MM.1S (cell line): ENCODE measurements at regions not wholly inside any gene's neighbourhood (a gene's known extent, or its start where the extent isn't known, plus 50 kb on each side); places are given as distances from the start of the nearest gene placed in this dataset.

Experiments
- DNase-seq: peaks from one replicate; pipeline ENCODE4 v3.0.0-alpha.2; 2015
- H2AFZ ChIP-seq: fragments of 300-600 bp; sonication (generic); 2 replicates; pipeline ENCODE4 v1.6.0; 2016; ENCODE audit warnings: antibody characterized with exemption, low read length
- H3F3A ChIP-seq: fragments of 300-600 bp; sonication (generic); 2 replicates; pipeline ENCODE4 v1.6.1; 2016; ENCODE audit warnings: mild to moderate bottlenecking, antibody characterized with exemption, low read length, moderate library complexity, mixed read lengths; ENCODE audit not compliant: insufficient read depth
- H3K27ac ChIP-seq: fragments of 300-600 bp; sonication (generic); 2 replicates; pipeline ENCODE4 v1.5.1; 2016; ENCODE audit warnings: mild to moderate bottlenecking, low read length
- H3K27me3 ChIP-seq: fragments of 300-600 bp; sonication (generic); replicated peaks from 2 replicates; pipeline ENCODE4 v1.6.0; 2016; ENCODE audit warnings: low read length; ENCODE audit not compliant: insufficient read depth
- H3K36me3 ChIP-seq: fragments of 300-600 bp; sonication (generic); replicated peaks from 2 replicates; pipeline ENCODE4 v1.6.1; 2016; ENCODE audit warnings: mild to moderate bottlenecking, low read length, mixed read lengths; ENCODE audit not compliant: insufficient read depth
- H3K4me1 ChIP-seq: fragments of 300-600 bp; sonication (generic); 2 replicates; pipeline ENCODE4 v1.6.1; 2016; ENCODE audit warnings: low read length, mixed read lengths
- H3K4me2 ChIP-seq: fragments of 300-600 bp; sonication (generic); 2 replicates; pipeline ENCODE4 v1.6.0; 2016; ENCODE audit warnings: low read depth, low read length
- H3K4me3 ChIP-seq: fragments of 300-600 bp; sonication (generic); 2 replicates; pipeline ENCODE4 v1.5.1; 2016; ENCODE audit warnings: low read length, mixed read lengths
- H3K79me2 ChIP-seq: fragments of 300-600 bp; sonication (generic); 2 replicates; pipeline ENCODE4 v1.6.1; 2016; ENCODE audit warnings: mixed run types, low read length, mixed read lengths
- H3K9ac ChIP-seq: fragments of 300-600 bp; sonication (generic); 2 replicates; pipeline ENCODE4 v1.6.1; 2016; ENCODE audit warnings: low read length, mixed read lengths
- H3K9me2 ChIP-seq: fragments of 300-600 bp; sonication (generic); replicated peaks from 2 replicates; pipeline ENCODE4 v1.6.1; 2016; ENCODE audit warnings: mild to moderate bottlenecking, low read length, mixed read lengths; ENCODE audit not compliant: insufficient read depth
- H3K9me3 ChIP-seq: fragments of 300-600 bp; sonication (generic); replicated peaks from 2 replicates; pipeline ENCODE4 v1.6.1; 2016; ENCODE audit warnings: mild to moderate bottlenecking, low read length, mixed read lengths; ENCODE audit not compliant: insufficient read depth
- H4K20me1 ChIP-seq: fragments of 300-600 bp; sonication (generic); 2 replicates; pipeline ENCODE4 v1.6.1; 2016; ENCODE audit warnings: mild to moderate bottlenecking, low read length, moderate library complexity, mixed read lengths; ENCODE audit not compliant: insufficient read depth
- CTCF ChIP-seq: fragments of 300-600 bp; sonication (generic); IDR thresholded peaks from 2 replicates; pipeline ENCODE4 v1.5.1; 2016; ENCODE audit warnings: antibody characterized with exemption, low read length, mixed read lengths
- EZH2 ChIP-seq: fragments of 300-600 bp; sonication (generic); optimal IDR thresholded peaks from 2 replicates; pipeline ENCODE3; 2017; ENCODE audit warnings: low read depth, mild to moderate bottlenecking, antibody characterized with exemption, low read length, mixed read lengths
- EZH2phosphoT487 ChIP-seq: fragments of 300-600 bp; sonication (generic); IDR thresholded peaks from 2 replicates; pipeline ENCODE4 v1.6.1; 2018; ENCODE audit warnings: antibody characterized with exemption, low read length

GRCh38 chr20:40782043-40782368 lies 93.0 kb upstream of the MAFB start:
- Histone ChIP-seq H3K79me2 (no peaks in the 10 kb centered on the region), H2AFZ (no peak overlapping the region), H3K36me3 (no peaks in the 10 kb centered on the region), H4K20me1 (no peaks in the 10 kb centered on the region), H3K4me1 (peaks cover 18% of the 10 kb centered on the region), H3K4me3 (no peak overlapping the region), H3K9ac (no peak overlapping the region), H3K27me3 (no peaks in the 10 kb centered on the region), H3K9me3 (no peaks in the 10 kb centered on the region), H3F3A (peaks cover 6% of the 10 kb centered on the region; the same call in 1 of the 2 replicates), H3K9me2 (no peaks in the 10 kb centered on the region), H3K4me2 (no peak overlapping the region), H3K27ac (no peak overlapping the region)
- no peak for DNase-seq
- TF ChIP-seq CTCF (no peak), EZH2phosphoT487 (no peak)

GRCh38 chr20:40785346-40785745 lies 96.3 kb upstream of the MAFB start:
- Histone ChIP-seq H4K20me1 (no peaks in the 10 kb centered on the region), H2AFZ (no peak overlapping the region), H3K27me3 (no peaks in the 10 kb centered on the region), H3K4me3 (no peak overlapping the region), H3K79me2 (no peaks in the 10 kb centered on the region), H3K9me2 (no peaks in the 10 kb centered on the region), H3K27ac (no peak overlapping the region), H3K9me3 (no peaks in the 10 kb centered on the region), H3K9ac (no peak overlapping the region), H3K36me3 (no peaks in the 10 kb centered on the region), H3F3A (no peaks in the 10 kb centered on the region), H3K4me2 (no peak overlapping the region), H3K4me1 (no peaks in the 10 kb centered on the region)
- TF ChIP-seq EZH2: no peak
- TF ChIP-seq CTCF: no peak
- TF ChIP-seq EZH2phosphoT487: no peak
- no peak for DNase-seq

- Histone ChIP-seq H3K9me2 (no peaks in the 10 kb centered on the region), H3K27me3 (no peaks in the 10 kb centered on the region), H4K20me1 (no peaks in the 10 kb centered on the region), H3K27ac (no peak overlapping the region), H3K9ac (no peak overlapping the region), H3K4me3 (no peak overlapping the region), H3K4me2 (no peak overlapping the region), H3K4me1 (no peaks in the 10 kb centered on the region), H3K79me2 (no peaks in the 10 kb centered on the region), H3F3A (no peaks in the 10 kb centered on the region), H3K9me3 (no peaks in the 10 kb centered on the region), H2AFZ (no peak overlapping the region), H3K36me3 (no peaks in the 10 kb centered on the region)
- TF ChIP-seq EZH2phosphoT487 (no peak), EZH2 (no peak), CTCF (no peak)
- DNase-seq: no peak
These were observed 97.3 kb upstream of the MAFB start for GRCh38 chr20:40786336-40786735.

GRCh38 chr20:40787941-40788340 lies 98.9 kb upstream of the MAFB start:
- no peaks in the 10 kb centered on the region for H4K20me1 ChIP-seq
- no peak overlapping the region for H3K4me3 ChIP-seq
- no peak for TF ChIP-seq EZH2phosphoT487
- TF ChIP-seq CTCF: no peak
- TF ChIP-seq EZH2: no peak
- no peaks in the 10 kb centered on the region for H3K4me1 ChIP-seq
- no peak overlapping the region for H3K4me2 ChIP-seq
- no peak for DNase-seq
- H3K27me3 ChIP-seq: no peaks in the 10 kb centered on the region
- H3F3A ChIP-seq: no peaks in the 10 kb centered on the region
- no peak overlapping the region for H3K9ac ChIP-seq
- no peak overlapping the region for H3K27ac ChIP-seq
- no peaks in the 10 kb centered on the region for H3K9me3 ChIP-seq
- H3K9me2 ChIP-seq: no peaks in the 10 kb centered on the region
- no peaks in the 10 kb centered on the region for H3K36me3 ChIP-seq
- no peak overlapping the region for H2AFZ ChIP-seq
- H3K79me2 ChIP-seq: no peaks in the 10 kb centered on the region
